ENCODE measurements at regions not wholly inside any gene's neighbourhood (a gene's known extent, or its start where the extent isn't known, plus 50 kb on each side); places are given as distances from the start of the nearest gene placed in this dataset.

GRCh38 chr1:222071387-222071786 is 329.5 kb upstream of the DUSP10 start:
- TF ChIP-seq CTCF (conservative IDR thresholded peaks at IDR 0.05; ENCODE audit: low read depth, low read length): no peak
- TF ChIP-seq EZH2phosphoT487 (IDR thresholded peaks at IDR 0.05; ENCODE audit: borderline replicate concordance, low read length): no peak
- no peak for TF ChIP-seq EZH2 (IDR thresholded peaks at IDR 0.05; ENCODE audit: low read length, unreplicated experiment)

All from PC-3 (cell line).